Activated naive CD4-positive, alpha-beta T cell treated with anti-CD3 and anti-CD28 coated beads for 36 hours (primary cell): ENCODE measurements at regions not wholly inside any gene's neighbourhood (a gene's known extent, or its start where the extent isn't known, plus 50 kb on each side); places are given as distances from the start of the nearest gene placed in this dataset.
A peak's percentile ranks its signal among the peaks of the same experiment; 100 is the strongest.

Source experiments
- CTCF ChIA-PET: fragments of 350-600 bp; sonication (Branson Sonifier 250); formaldehyde crosslinking; loops from one replicate; lab custom pipeline; 2021; ENCODE audit warnings: antibody characterized with exemption; lab: Charles Lee
- DNase-seq: peaks from one replicate; pipeline ENCODE4 v3.0.0-alpha.2; 2020
- H3K27ac Mint-ChIP-seq: one replicate; pipeline ENCODE4 v1.8.0; 2021; ENCODE audit warnings: mild to moderate bottlenecking, mixed read lengths
- H3K27me3 Mint-ChIP-seq: one replicate; pipeline ENCODE4 v1.8.0; 2021; ENCODE audit warnings: low read depth, mixed read lengths
- H3K36me3 Mint-ChIP-seq: one replicate; pipeline ENCODE4 v1.8.0; 2021; ENCODE audit warnings: low read depth, mixed read lengths
- H3K4me1 Mint-ChIP-seq: one replicate; pipeline ENCODE4 v1.8.0; 2021; ENCODE audit warnings: low read depth, mixed read lengths
- H3K4me3 Mint-ChIP-seq: one replicate; pipeline ENCODE4 v1.8.0; 2021; ENCODE audit warnings: mild to moderate bottlenecking, moderate library complexity, mixed read lengths
- H3K9me3 Mint-ChIP-seq: one replicate; pipeline ENCODE4 v1.8.0; 2021; ENCODE audit warnings: mixed read lengths
- intact Hi-C: fragments of 100-400 bp; cut with micrococcal nuclease; formaldehyde crosslinking; loops from one replicate; pipeline ENCODE4 v1.15.1; 2023

DNA sequence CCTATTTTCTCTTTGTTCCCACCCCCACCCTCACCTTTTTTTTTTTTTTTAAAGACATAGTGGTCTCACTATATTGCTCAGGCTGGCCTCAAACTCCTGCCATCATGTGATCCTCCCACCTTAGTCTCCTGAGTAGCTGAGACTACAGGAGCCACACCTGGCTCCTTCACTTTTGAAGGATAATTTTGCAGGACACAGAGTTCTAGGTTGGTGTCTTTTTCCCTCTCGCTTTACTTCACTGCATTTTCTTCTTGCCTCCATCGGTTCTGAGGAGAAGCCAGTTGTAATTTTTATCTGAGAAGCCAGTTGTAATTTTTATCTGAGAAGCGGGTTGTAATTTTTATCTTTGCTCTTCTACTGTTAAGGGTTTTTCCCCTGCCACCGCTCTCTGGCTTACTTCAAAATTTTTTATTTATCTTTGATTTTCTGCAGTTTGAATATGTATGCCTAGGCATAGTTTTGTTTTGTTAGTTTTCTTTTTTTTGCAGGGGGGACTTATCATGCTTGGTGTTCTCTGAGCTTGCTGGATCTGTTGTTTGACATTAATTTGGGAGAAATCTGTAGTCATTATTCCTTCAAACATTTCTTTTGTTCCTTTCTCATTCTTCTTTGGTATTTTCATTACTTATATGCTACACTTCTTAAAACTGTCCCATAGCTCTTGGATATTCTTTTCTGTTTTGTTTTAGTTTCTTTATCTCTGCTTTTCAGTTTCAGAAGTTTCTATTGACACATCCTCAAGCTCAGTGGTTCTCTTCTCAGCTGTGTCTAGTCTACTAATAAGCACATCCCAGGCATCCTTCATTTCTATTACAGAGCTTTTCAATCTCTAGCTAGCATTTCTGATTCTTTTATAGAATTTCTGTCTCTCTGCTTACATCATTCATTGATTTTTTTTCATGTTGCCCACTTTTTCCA lies 148.2 kb upstream of the CHD1 start:
- intact Hi-C loops, result no loop called here
- Mint-ChIP-seq H3K27ac (no peak overlapping the region), H3K9me3 (peaks cover 2% of the 10 kb centered on the region), H3K27me3 (no peaks in the 10 kb centered on the region), H3K4me3 (no peak overlapping the region), H3K36me3 (no peaks in the 10 kb centered on the region), H3K4me1 (peaks cover 2% of the 10 kb centered on the region)
- no peak for DNase-seq
- CTCF ChIA-PET, result no interaction called here

DNA sequence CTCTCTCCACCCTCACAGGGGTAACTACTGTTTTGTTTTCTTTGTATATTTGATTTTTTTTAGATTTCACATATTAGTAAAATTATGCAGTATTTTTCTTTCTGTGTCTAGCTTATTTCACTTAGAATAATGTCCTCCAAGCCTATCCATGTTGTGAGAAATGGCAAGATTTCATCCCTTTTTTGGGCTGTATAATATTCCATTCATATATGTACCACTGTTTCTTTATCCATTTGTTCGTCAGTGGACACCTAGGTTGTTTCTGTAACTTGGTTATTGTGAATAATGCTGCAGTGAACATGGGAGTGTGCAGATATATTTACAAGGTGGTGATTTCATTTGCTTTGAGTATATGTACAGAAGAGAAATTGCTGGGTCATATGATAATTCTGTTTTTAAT lies 144.0 kb upstream of the CHD1 start:
- H3K27ac Mint-ChIP-seq, result no peak overlapping the region
- DNase-seq, result no peak
- H3K4me3 Mint-ChIP-seq, result no peak overlapping the region
- no peaks in the 10 kb centered on the region for H3K27me3 Mint-ChIP-seq
- CTCF ChIA-PET, result interaction anchor here (0.6 kb wide), 1 partner anchor 11 kb away, joined by 4 read pairs; no protein-coding TSS in a partner anchor
- intact Hi-C loops, result no loop called here
- H3K4me1 Mint-ChIP-seq, result peaks cover 2% of the 10 kb centered on the region
- no peaks in the 10 kb centered on the region for H3K36me3 Mint-ChIP-seq
- H3K9me3 Mint-ChIP-seq, result peaks cover 2% of the 10 kb centered on the region

GRCh38 chr5:99070822-99071221 lies 142.0 kb upstream of the CHD1 start:
- Mint-ChIP-seq H3K27me3 (no peaks in the 10 kb centered on the region), H3K4me1 (peaks cover 2% of the 10 kb centered on the region), H3K9me3 (peaks cover 2% of the 10 kb centered on the region), H3K27ac (no peak overlapping the region), H3K36me3 (no peaks in the 10 kb centered on the region), H3K4me3 (no peak overlapping the region)
- CTCF ChIA-PET, result interaction anchor here (0.9 kb wide), 1 partner anchor 10 kb away, joined by 3 read pairs; no protein-coding TSS in a partner anchor
- no peak for DNase-seq
- intact Hi-C loops, result no loop called here

DNA sequence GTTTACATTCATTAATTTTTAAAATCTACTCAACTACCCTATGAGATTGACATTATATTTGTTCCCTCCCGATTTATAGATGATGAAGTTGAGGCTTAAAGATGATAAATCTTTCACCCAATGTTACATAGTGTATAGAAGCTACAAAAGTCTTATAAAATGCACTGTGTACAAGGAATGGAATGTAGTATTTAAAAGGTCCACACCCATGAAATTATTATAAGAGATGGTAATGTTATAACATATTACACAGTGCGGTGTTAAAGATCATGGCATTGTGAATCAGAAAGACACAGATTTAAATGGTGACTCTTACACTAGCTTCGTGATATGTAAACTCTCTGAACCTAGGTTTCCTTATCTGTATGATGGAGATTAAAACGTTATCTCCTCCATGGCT lies 141.6 kb upstream of the CHD1 start:
- CTCF ChIA-PET, result interaction anchor here (0.8 to 0.9 kb wide), 2 partner anchors 9 kb away, joined by 3 read pairs; no protein-coding TSS in a partner anchor
- intact Hi-C loops, result no loop called here
- H3K27ac Mint-ChIP-seq, result no peak overlapping the region
- no peaks in the 10 kb centered on the region for H3K27me3 Mint-ChIP-seq
- DNase-seq, result no peak
- no peak overlapping the region for H3K4me3 Mint-ChIP-seq
- peaks cover 2% of the 10 kb centered on the region for H3K4me1 Mint-ChIP-seq
- H3K9me3 Mint-ChIP-seq, result peaks cover 2% of the 10 kb centered on the region
- no peaks in the 10 kb centered on the region for H3K36me3 Mint-ChIP-seq

GRCh38 chr5:99068944-99069650 lies 140.3 kb upstream of the CHD1 start:
- no peak for DNase-seq
- H3K27ac Mint-ChIP-seq, result no peak overlapping the region
- no peaks in the 10 kb centered on the region for H3K4me1 Mint-ChIP-seq
- no peaks in the 10 kb centered on the region for H3K36me3 Mint-ChIP-seq
- CTCF ChIA-PET, result no interaction called here
- H3K9me3 Mint-ChIP-seq, result peaks cover 2% of the 10 kb centered on the region
- no peak overlapping the region for H3K4me3 Mint-ChIP-seq
- intact Hi-C loops, result no loop called here
- no peaks in the 10 kb centered on the region for H3K27me3 Mint-ChIP-seq

DNA sequence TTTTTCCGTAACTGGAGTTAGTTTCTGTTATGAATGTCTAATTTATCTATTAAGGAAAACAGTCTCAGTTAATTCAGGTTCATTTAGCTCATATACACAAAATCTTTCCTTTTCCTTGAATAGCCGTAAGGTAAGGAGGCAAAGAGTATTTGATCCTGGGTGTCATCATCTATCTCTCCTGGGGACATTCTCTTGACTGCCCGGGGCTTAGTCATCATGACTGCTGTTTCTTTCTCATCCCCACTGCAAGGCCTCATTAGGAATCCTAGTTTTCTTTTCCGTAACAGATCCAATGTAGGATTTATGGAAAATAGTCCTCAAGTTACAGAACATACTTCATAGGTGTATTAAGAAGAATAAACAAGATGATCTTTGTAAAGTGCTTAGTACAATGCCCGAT lies 134.9 kb upstream of the CHD1 start:
- no peaks in the 10 kb centered on the region for H3K27me3 Mint-ChIP-seq
- CTCF ChIA-PET, result interaction anchor here (1.0 to 1.4 kb wide), 3 partner anchors 142 to 295 kb away, joined by 3 read pairs; no protein-coding TSS in a partner anchor
- peaks cover 1% of the 10 kb centered on the region for H3K4me1 Mint-ChIP-seq
- H3K36me3 Mint-ChIP-seq, result no peaks in the 10 kb centered on the region
- H3K4me3 Mint-ChIP-seq, result no peak overlapping the region
- DNase-seq, result no peak
- H3K9me3 Mint-ChIP-seq, result no peaks in the 10 kb centered on the region
- intact Hi-C loops, result loop anchor here (5.0 kb wide), 1 partner anchor 1831 kb away; no protein-coding TSS in a partner anchor
- H3K27ac Mint-ChIP-seq, result no peak overlapping the region

DNA sequence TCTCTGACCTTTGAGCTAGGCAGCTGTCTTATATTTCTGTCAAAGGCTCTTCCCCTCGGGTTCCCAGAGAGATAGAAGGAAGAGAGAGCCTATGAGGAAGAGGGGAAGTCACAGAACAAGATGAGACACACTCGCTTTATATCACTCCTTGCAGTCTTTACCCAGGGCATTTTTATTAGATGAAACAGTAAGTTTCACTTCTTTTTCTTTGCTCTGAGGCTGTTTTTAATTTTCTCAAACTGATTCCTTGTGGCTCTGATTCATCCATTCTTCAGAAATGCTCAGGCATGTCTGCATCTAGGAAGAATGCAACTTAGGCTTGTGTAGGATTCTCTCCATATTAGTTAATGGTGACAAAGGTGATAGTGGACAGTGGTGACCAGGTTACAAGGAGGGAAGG lies 132.9 kb upstream of the CHD1 start:
- CTCF ChIA-PET, result interaction anchor here (0.6 to 2.9 kb wide), 16 partner anchors 8 to 293 kb away, joined by 3 to 23 read pairs (median 4); no protein-coding TSS in a partner anchor
- Mint-ChIP-seq H3K27me3 (no peaks in the 10 kb centered on the region), H3K4me3 (no peak overlapping the region)

DNA sequence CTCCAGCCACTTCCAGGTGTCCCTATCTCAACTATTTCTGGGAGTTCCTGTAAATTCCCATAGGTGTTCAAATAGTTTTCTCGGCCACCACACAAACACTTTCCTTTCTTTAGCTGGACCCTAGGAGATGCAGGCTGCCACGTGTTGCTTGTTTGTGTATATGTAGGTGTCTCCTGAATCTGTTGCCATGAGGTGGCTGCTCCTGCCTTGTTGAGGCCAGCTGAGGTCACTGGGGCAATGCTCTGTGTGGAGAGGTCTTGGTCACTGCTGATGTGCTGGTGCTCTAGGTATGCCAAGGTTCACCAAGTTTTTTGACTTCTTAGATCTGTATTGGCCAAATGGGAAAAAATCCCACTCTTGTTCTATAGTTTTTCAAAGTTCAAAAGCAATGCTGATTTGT lies 132.5 kb upstream of the CHD1 start:
- intact Hi-C loops, result loop anchor here (5.0 kb wide), 1 partner anchor 1829 kb away; no protein-coding TSS in a partner anchor
- H3K4me1 Mint-ChIP-seq, result peaks cover 1% of the 10 kb centered on the region
- no peak overlapping the region for H3K27ac Mint-ChIP-seq
- H3K27me3 Mint-ChIP-seq, result no peaks in the 10 kb centered on the region
- H3K4me3 Mint-ChIP-seq, result no peak overlapping the region
- CTCF ChIA-PET, result interaction anchor here (0.6 to 2.9 kb wide), 19 partner anchors 9 to 294 kb away, joined by 3 to 23 read pairs (median 4); no protein-coding TSS in a partner anchor
- no peak for DNase-seq
- H3K9me3 Mint-ChIP-seq, result no peaks in the 10 kb centered on the region
- H3K36me3 Mint-ChIP-seq, result no peaks in the 10 kb centered on the region

More for the DNA sequence above, 132.9 kb upstream of the CHD1 start:
- Mint-ChIP-seq H3K9me3 (no peaks in the 10 kb centered on the region), H3K36me3 (no peaks in the 10 kb centered on the region), H3K27ac (no peak overlapping the region), H3K4me1 (peaks cover 1% of the 10 kb centered on the region)
- no peak for DNase-seq
- intact Hi-C loops, result loop anchor here (5.0 kb wide), 1 partner anchor 1829 kb away; no protein-coding TSS in a partner anchor

DNA sequence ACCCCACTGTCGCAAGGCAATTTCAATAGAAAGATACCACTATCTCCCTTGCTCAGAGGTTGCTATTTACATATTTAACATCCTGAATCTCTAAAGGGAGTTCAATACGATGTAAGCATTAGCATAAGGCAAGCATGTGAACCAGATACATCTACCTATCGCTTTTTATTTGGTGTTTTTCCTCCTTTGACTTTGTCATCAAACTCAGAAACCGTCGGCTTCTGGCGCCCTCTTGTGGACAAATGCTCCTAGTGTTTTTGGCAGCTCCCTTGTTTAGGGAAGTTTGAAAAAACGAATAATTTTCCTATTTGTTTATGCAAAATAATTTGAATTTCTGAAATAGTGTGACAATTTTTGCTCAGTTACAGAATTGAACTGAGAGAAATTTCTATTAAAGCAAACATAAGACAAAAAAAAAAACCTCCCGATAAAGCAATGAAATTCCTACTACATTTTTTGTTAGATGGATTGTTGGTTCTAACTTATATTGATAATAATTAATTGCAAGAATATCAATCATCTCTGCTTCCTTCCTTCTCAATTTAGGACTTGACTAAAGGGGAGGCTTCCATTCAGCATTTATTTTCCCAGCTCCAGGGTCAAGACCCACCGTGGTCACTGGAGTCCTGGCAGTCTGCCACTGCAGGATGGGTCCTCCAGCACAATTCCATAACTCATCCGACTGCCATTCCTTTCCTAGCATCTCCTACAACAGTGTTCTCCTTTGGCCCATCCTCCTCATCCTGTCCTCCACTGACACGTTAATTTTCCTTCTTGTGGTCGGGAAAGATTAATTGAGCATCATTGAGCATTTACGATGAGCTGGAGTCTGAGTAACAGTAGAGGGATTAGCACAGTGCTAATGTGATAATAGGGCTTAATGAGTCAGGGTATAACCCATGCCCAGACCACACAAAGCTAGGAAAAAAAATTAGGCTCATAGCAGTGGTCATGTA lies 131.8 kb upstream of the CHD1 start:
- Mint-ChIP-seq H3K4me3 (no peak overlapping the region), H3K27me3 (no peaks in the 10 kb centered on the region), H3K9me3 (no peaks in the 10 kb centered on the region), H3K4me1 (peaks cover 1% of the 10 kb centered on the region), H3K27ac (no peak overlapping the region), H3K36me3 (no peaks in the 10 kb centered on the region)
- intact Hi-C loops, result loop anchor here (1.0 to 5.0 kb wide), 5 partner anchors 27 to 1828 kb away; no protein-coding TSS in a partner anchor
- CTCF ChIA-PET, result interaction anchor here (0.6 to 2.9 kb wide), 29 partner anchors 9 to 580 kb away, joined by 3 to 23 read pairs (median 4); no protein-coding TSS in a partner anchor
- DNase-seq, result peak; percentile 92

DNA sequence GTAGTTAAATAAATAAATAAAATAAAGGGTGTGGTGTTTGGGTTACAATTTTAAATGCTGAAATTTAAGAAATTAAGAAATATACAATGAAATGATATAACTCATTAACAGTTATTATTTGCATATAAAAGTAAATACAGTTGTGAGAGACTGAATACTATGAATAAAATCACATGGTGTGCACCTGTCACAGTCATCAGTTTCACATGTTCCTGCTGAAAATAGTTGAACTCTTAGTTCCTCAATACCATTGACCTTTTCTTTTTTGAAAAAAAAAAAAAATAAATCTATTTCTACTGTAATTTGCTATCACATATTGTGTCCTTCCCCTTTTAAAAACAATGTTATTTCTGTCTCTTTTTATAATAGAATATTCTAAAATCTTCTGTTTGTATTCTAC lies 130.9 kb upstream of the CHD1 start:
- Mint-ChIP-seq H3K4me3 (no peak overlapping the region), H3K9me3 (no peaks in the 10 kb centered on the region), H3K27ac (no peak overlapping the region), H3K27me3 (no peaks in the 10 kb centered on the region), H3K4me1 (peaks cover 6% of the 10 kb centered on the region), H3K36me3 (no peaks in the 10 kb centered on the region)
- intact Hi-C loops, result loop anchor here (1.0 to 5.0 kb wide), 5 partner anchors 26 to 1827 kb away; no protein-coding TSS in a partner anchor
- CTCF ChIA-PET, result interaction anchor here (0.6 to 2.8 kb wide), 11 partner anchors 9 to 290 kb away, joined by 3 to 12 read pairs (median 5); no protein-coding TSS in a partner anchor
- no peak for DNase-seq

DNA sequence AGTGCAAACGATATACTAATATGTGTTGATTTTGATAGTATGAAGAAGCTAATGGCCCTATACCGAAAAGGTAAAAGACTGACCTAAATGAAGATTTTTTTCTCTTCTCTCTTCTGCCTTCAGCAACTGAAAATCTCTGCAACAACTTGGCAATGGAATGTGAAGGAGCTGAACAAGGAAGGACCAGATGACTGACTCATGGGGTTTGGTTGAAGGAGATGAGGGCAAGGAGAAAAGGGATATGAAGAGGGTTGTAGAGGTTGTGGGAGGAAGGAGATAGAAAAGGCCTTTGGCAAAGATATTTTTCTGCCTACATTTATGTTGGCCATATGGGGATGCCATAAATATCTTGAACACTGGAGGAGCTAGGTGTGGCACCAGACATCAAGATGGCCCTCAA lies 129.7 kb upstream of the CHD1 start:
- CTCF ChIA-PET, result interaction anchor here (0.8 to 2.8 kb wide), 6 partner anchors 137 to 289 kb away, joined by 3 to 12 read pairs (median 4); no protein-coding TSS in a partner anchor
- intact Hi-C loops, result no loop called here
- Mint-ChIP-seq H3K36me3 (no peaks in the 10 kb centered on the region), H3K9me3 (no peaks in the 10 kb centered on the region), H3K4me1 (peaks cover 6% of the 10 kb centered on the region), H3K4me3 (no peak overlapping the region), H3K27ac (no peak overlapping the region), H3K27me3 (no peaks in the 10 kb centered on the region)
- no peak for DNase-seq
